Stomach (tissue), 4 donors: ENCODE measurements at regions not wholly inside any gene's neighbourhood (a gene's known extent, or its start where the extent isn't known, plus 50 kb on each side); places are given as distances from the start of the nearest gene placed in this dataset.

Experiments
- CTCF ChIP-seq, 7 experiments: fragments of 450-650 bp in 4 of 7; fragments of 200-600 bp in 3 of 7; sonication (generic) in 3 of 7; IDR thresholded peaks; one replicate each; pipeline ENCODE4 v1.5.1; 2016 to 2019; ENCODE audit warnings: antibody characterized with exemption in 7 of 7, control low read depth in 2 of 7, mild to moderate bottlenecking in 1 of 7
- POLR2A ChIP-seq, 4 donors: fragments of 450-650 bp; IDR thresholded peaks; one replicate each; pipeline ENCODE4 v1.6.1; 2016; ENCODE audit warnings: antibody characterized with exemption in 4 of 4, control low read depth in 2 of 4, mild to moderate bottlenecking in 1 of 4, moderate library complexity in 1 of 4

GRCh38 chr1:238466459-238466858 lies 575.7 kb upstream of the ZP4 start:
- TF ChIP-seq CTCF (IDR thresholded peaks at IDR 0.05) = no peak
- no peak for TF ChIP-seq POLR2A (IDR thresholded peaks at IDR 0.05)
